PC-3 (cell line): ENCODE measurements at regions not wholly inside any gene's neighbourhood (a gene's known extent, or its start where the extent isn't known, plus 50 kb on each side); places are given as distances from the start of the nearest gene placed in this dataset.

ENCODE experiments used
- ATAC-seq: fragments of 200-7000 bp; cut with Tn5 transposase; 2 replicates; pipeline ENCODE4 v1.9.1; 2020; ENCODE audit warnings: mild to moderate bottlenecking, moderate library complexity
- BruUV-seq: library from RNA; stranded (reverse); fragments of 400-500 nt; replicated peaks from 2 replicates; lab custom pipeline; 2021; lab: Mats Ljungman, UMichigan
- CTCF ChIA-PET: fragments of 300-600 bp; sonication (Branson Sonifier 250); formaldehyde crosslinking; loops from one replicate; lab custom pipeline; 2022; ENCODE audit warnings: antibody characterized with exemption; lab: Charles Lee
- POLR2A ChIA-PET: fragments of 300-600 bp; sonication (Branson Sonifier 250); formaldehyde crosslinking; loops from one replicate; lab custom pipeline; 2022; ENCODE audit warnings: antibody characterized with exemption; ENCODE audit not compliant: unreplicated experiment; lab: Charles Lee
- DNase-seq: peaks from one replicate; pipeline ENCODE4 v3.0.0-alpha.2; 2015
- H2AFZ ChIP-seq: fragments of 300-600 bp; sonication (generic); 2 replicates; pipeline ENCODE4 v1.6.0; 2016; ENCODE audit warnings: antibody characterized with exemption, low read length
- H3F3A ChIP-seq: fragments of 300-600 bp; sonication (generic); one replicate; pipeline ENCODE4 v1.6.0; 2017; ENCODE audit warnings: antibody characterized with exemption, low read length, control low read depth, mild to moderate bottlenecking; ENCODE audit not compliant: unreplicated experiment
- H3K27ac ChIP-seq: fragments of 300-600 bp; sonication (generic); 2 replicates; pipeline ENCODE4 v1.5.1; 2016; ENCODE audit warnings: mild to moderate bottlenecking, low read length
- H3K27me3 ChIP-seq: fragments of 300-600 bp; sonication (generic); 2 replicates; pipeline ENCODE4 v1.6.1; 2016; ENCODE audit warnings: low read length, mixed read lengths
- H3K36me3 ChIP-seq: fragments of 300-600 bp; sonication (generic); 2 replicates; pipeline ENCODE4 v1.6.1; 2016; ENCODE audit warnings: low read depth, mixed run types, low read length, mixed read lengths
- H3K4me1 ChIP-seq: fragments of 300-600 bp; sonication (generic); 2 replicates; pipeline ENCODE4 v1.5.1; 2016; ENCODE audit warnings: low read length; ENCODE audit not compliant: insufficient read depth
- H3K4me2 ChIP-seq: fragments of 300-600 bp; sonication (generic); 2 replicates; pipeline ENCODE4 v1.6.0; 2016; ENCODE audit warnings: low read length
- H3K4me3 ChIP-seq: fragments of 300-600 bp; sonication (generic); 2 replicates; pipeline ENCODE4 v1.5.1; 2016; ENCODE audit warnings: mild to moderate bottlenecking, low read length, mixed read lengths
- H3K79me2 ChIP-seq: fragments of 300-600 bp; sonication (generic); 2 replicates; pipeline ENCODE4 v1.6.1; 2017; ENCODE audit warnings: low read length, mixed read lengths
- H3K9ac ChIP-seq: fragments of 300-600 bp; sonication (generic); 2 replicates; pipeline ENCODE4 v1.6.0; 2016; ENCODE audit warnings: mild to moderate bottlenecking, low read length
- H3K9me2 ChIP-seq: fragments of 300-600 bp; sonication (generic); replicated peaks from 2 replicates; pipeline ENCODE4 v1.6.1; 2016; ENCODE audit warnings: mixed run types, low read length, mixed read lengths
- H3K9me3 ChIP-seq: fragments of 300-600 bp; sonication (generic); 2 replicates; pipeline ENCODE4 v1.6.1; 2016; ENCODE audit warnings: low read length, mixed read lengths
- H4K20me1 ChIP-seq: fragments of 300-600 bp; sonication (generic); 2 replicates; pipeline ENCODE4 v1.6.1; 2016; ENCODE audit warnings: low read length, mixed read lengths
- CTCF ChIP-seq: fragments of 300-600 bp; sonication (generic); conservative IDR thresholded peaks from 2 replicates; pipeline ENCODE4 v1.5.1; 2017; ENCODE audit warnings: antibody characterized with exemption, low read depth, mild to moderate bottlenecking, low read length
- EZH2 ChIP-seq: fragments of 300-600 bp; sonication (generic); IDR thresholded peaks from one replicate; pipeline ENCODE4 v1.6.1; 2017; ENCODE audit warnings: antibody characterized with exemption, mild to moderate bottlenecking, low read length; ENCODE audit not compliant: unreplicated experiment
- EZH2phosphoT487 ChIP-seq: fragments of 300-600 bp; sonication (generic); IDR thresholded peaks from 2 replicates; pipeline ENCODE4 v1.6.1; 2018; ENCODE audit warnings: mild to moderate bottlenecking, antibody characterized with exemption, low read length, borderline replicate concordance
- intact Hi-C: fragments of 100-400 bp; cut with micrococcal nuclease; formaldehyde crosslinking; loops from 2 replicates; pipeline ENCODE4 v1.9.0; 2023

- Histone ChIP-seq H3K9me2 (no peaks in the 10 kb centered on the region), H3K4me1 (peaks cover 8% of the 10 kb centered on the region; the same call in 1 of the 2 replicates), H3K9me3 (no peaks in the 10 kb centered on the region), H3K36me3 (no peaks in the 10 kb centered on the region), H2AFZ (no peak overlapping the region), H4K20me1 (no peaks in the 10 kb centered on the region), H3K4me3 (no peak overlapping the region), H3K27me3 (no peaks in the 10 kb centered on the region), H3K4me2 (no peak overlapping the region), H3K27ac (no peak overlapping the region), H3K79me2 (no peaks in the 10 kb centered on the region), H3K9ac (no peak overlapping the region), H3F3A (no peaks in the 10 kb centered on the region)
- DNase-seq (no peak), ATAC-seq (no peak)
- BruUV-seq = no TSS peak
- TF ChIP-seq EZH2phosphoT487 = no peak
- TF ChIP-seq EZH2 = no peak
- no peak for TF ChIP-seq CTCF
- intact Hi-C loops = no loop called here
- ChIA-PET POLR2A (no interaction called here), CTCF (no interaction called here)
These were observed 51.3 kb upstream of the GSAP start for GRCh38 chr7:77467408-77467807.

- DNase-seq (no peak), ATAC-seq (no peak)
- H3K9ac ChIP-seq = no peak overlapping the region
- no peaks in the 10 kb centered on the region for H3K9me2 ChIP-seq
- no peaks in the 10 kb centered on the region for H3F3A ChIP-seq
- H3K27me3 ChIP-seq = no peaks in the 10 kb centered on the region
- TF ChIP-seq EZH2 (no peak), EZH2phosphoT487 (no peak)
- peaks cover 11% of the 10 kb centered on the region; the same call in 1 of the 2 replicates for H3K4me1 ChIP-seq
- POLR2A ChIA-PET = no interaction called here
- intact Hi-C loops = no loop called here
- BruUV-seq = no TSS peak
- H3K36me3 ChIP-seq = no peaks in the 10 kb centered on the region
- H3K27ac ChIP-seq = no peak overlapping the region
- H2AFZ ChIP-seq = no peak overlapping the region
- H3K79me2 ChIP-seq = no peaks in the 10 kb centered on the region
- H4K20me1 ChIP-seq = no peaks in the 10 kb centered on the region
- no peak overlapping the region for H3K4me3 ChIP-seq
- no peak overlapping the region for H3K4me2 ChIP-seq
- CTCF ChIA-PET = no interaction called here
- H3K9me3 ChIP-seq = no peaks in the 10 kb centered on the region
These were observed 50.3 kb upstream of the GSAP start for GRCh38 chr7:77466450-77466849.
